ENCODE measurements at regions not wholly inside any gene's neighbourhood (a gene's known extent, or its start where the extent isn't known, plus 50 kb on each side); places are given as distances from the start of the nearest gene placed in this dataset.

DNA sequence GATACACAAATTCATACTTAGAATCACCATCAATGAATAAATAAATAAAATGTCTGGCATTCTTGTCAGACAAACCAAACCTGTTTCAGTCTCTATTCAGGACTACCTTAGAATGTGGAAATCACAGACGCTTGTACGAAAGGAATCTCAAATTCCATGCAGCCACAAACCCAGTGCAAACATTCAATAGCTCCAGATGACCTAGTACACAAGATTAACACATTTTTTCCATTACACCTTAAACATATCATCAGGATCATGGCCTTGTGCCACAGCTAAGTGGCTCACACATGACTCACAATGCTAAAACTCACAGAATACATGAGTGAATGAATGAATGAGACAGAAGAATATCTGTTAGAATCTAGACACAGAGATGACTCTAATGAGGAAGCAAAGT is 134.2 kb downstream of the PWWP3B start:
- no peaks in the 10 kb centered on the region for H3K9me3 ChIP-seq
- ATAC-seq (ENCODE audit: insufficient number of reproducible peaks, low FRiP score, low read depth) = no peak
- H3K4me3 ChIP-seq = no peak overlapping the region
- TF ChIP-seq, protein P1, sequence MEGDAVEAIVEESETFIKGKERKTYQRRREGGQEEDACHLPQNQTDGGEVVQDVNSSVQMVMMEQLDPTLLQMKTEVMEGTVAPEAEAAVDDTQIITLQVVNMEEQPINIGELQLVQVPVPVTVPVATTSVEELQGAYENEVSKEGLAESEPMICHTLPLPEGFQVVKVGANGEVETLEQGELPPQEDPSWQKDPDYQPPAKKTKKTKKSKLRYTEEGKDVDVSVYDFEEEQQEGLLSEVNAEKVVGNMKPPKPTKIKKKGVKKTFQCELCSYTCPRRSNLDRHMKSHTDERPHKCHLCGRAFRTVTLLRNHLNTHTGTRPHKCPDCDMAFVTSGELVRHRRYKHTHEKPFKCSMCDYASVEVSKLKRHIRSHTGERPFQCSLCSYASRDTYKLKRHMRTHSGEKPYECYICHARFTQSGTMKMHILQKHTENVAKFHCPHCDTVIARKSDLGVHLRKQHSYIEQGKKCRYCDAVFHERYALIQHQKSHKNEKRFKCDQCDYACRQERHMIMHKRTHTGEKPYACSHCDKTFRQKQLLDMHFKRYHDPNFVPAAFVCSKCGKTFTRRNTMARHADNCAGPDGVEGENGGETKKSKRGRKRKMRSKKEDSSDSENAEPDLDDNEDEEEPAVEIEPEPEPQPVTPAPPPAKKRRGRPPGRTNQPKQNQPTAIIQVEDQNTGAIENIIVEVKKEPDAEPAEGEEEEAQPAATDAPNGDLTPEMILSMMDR (IDR thresholded peaks at IDR 0.05) = no peak
- no peak for DNase-seq (ENCODE audit: low spot score)
- no peaks in the 10 kb centered on the region for H3K4me1 ChIP-seq (ENCODE audit: control insufficient read depth in 1 of 2, low read depth in 2 of 2)
- H3K27me3 ChIP-seq (replicated peaks; ENCODE audit: insufficient read depth) = no peaks in the 10 kb centered on the region
- H3K36me3 ChIP-seq = no peaks in the 10 kb centered on the region
- no peak overlapping the region for H3K27ac ChIP-seq

DNA sequence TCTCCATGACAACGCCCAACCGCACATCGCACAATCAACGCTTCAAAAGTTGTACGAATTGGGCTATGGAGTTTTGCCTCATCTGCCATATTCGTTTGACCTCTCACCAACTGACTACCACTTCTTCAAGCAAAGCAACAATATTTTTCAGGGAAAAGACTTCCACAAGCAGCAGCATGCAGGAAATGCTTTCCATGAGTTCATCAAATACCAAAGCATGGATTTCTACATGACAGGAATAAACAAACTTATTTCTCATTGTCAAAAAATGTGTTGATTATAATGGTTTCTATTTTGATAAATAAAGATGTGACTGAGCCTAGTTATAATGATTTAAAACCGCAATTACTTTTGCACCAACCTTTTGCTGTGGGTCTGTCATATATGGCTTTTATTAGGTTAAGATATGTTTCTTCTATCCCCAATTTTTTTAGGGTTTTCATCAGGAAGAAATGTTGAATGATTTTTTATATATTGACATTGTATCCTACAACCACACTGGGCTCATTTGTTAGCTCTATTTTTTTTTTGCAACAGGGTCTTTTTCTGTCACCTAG is 138.4 kb downstream of the PWWP3B start:
- no peak overlapping the region for H3K4me3 ChIP-seq
- no peak overlapping the region for H3K27ac ChIP-seq
- DNase-seq (ENCODE audit: low spot score) (no peak), ATAC-seq (ENCODE audit: insufficient number of reproducible peaks, low FRiP score, low read depth) (no peak)
- TF ChIP-seq, protein P1 (IDR thresholded peaks at IDR 0.05) = no peak
- H3K36me3 ChIP-seq = no peaks in the 10 kb centered on the region
- H3K9me3 ChIP-seq = no peaks in the 10 kb centered on the region
- no peaks in the 10 kb centered on the region for H3K27me3 ChIP-seq (replicated peaks; ENCODE audit: insufficient read depth)
- no peaks in the 10 kb centered on the region for H3K4me1 ChIP-seq (ENCODE audit: control insufficient read depth in 1 of 2, low read depth in 2 of 2)

DNA sequence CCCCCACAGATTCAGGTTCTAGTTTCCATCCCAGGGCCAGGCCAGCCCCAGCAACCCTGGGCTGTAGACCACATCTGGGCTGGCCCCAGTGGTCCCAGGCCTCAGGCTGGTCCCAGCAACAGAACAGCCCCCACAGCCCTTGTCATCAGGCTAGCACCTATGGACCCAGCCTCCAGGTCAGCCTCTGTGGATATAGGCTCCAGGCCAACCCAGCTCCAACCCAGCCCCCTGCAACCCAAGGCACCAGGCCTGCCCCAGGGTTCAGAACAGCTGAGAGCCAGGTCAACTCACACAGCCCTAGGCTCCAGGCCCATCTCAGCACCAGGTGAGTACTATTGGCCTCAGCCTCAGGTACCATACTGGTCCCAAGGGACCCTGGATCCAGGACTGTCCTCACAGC is 155.3 kb downstream of the PWWP3B start:
- no peaks in the 10 kb centered on the region for H3K9me3 ChIP-seq
- no peak for DNase-seq (ENCODE audit: low spot score)
- H3K4me3 ChIP-seq = no peak overlapping the region
- ATAC-seq (ENCODE audit: insufficient number of reproducible peaks, low FRiP score, low read depth) = no peak
- H3K27me3 ChIP-seq (replicated peaks; ENCODE audit: insufficient read depth) = no peaks in the 10 kb centered on the region
- TF ChIP-seq, protein P1 (IDR thresholded peaks at IDR 0.05) = no peak
- H3K27ac ChIP-seq = no peak overlapping the region
- H3K36me3 ChIP-seq = no peaks in the 10 kb centered on the region
- no peaks in the 10 kb centered on the region for H3K4me1 ChIP-seq (ENCODE audit: control insufficient read depth in 1 of 2, low read depth in 2 of 2)

DNA sequence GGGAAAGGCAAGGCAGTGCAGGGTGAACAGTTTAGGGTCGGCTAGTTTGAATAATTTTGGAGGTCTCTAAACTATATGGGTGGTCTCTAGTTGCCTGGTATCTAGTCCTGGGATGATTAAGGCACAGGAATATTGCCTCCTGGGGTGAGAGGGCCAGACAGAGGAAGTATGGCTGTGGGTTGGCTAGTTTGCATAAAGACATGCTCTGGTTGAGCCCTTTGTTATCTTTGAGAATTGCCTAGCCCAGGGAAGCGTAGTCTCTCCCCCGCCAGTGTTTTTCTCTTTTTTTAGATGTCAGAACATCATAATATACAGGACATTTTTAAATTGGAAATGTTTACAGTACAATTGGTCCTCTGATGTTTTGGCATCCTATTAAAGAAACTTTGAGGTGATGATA is 163.5 kb downstream of the PWWP3B start:
- Histone ChIP-seq H3K4me3 (no peak overlapping the region), H3K9me3 (no peaks in the 10 kb centered on the region), H3K27ac (no peak overlapping the region), H3K27me3 (replicated peaks; ENCODE audit: insufficient read depth) (no peaks in the 10 kb centered on the region), H3K36me3 (no peaks in the 10 kb centered on the region), H3K4me1 (ENCODE audit: control insufficient read depth in 1 of 2, low read depth in 2 of 2) (no peaks in the 10 kb centered on the region)
- ATAC-seq (ENCODE audit: insufficient number of reproducible peaks, low FRiP score, low read depth) = no peak
- DNase-seq (ENCODE audit: low spot score) = no peak
- TF ChIP-seq, protein P1 (IDR thresholded peaks at IDR 0.05) = no peak

DNA sequence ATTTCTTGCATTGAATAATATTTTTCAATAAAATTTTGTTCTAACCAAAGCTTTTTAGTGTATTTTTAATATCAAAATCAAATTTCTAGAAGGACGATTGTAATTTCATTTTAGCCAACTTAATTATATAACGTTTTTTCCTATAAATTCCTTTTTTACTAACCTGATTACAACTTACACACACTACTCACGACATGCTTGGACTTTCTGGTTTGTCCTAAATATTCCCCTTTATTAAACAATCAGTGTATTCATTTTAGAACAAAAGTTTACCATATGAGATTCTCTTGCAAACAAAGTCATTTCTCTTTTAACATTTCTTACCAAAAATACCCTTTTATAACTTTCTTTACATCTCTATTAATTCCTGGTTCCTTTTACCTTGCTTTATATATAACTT is 173.7 kb downstream of the PWWP3B start:
- H3K27ac ChIP-seq = no peak overlapping the region
- ATAC-seq (ENCODE audit: insufficient number of reproducible peaks, low FRiP score, low read depth) (no peak), DNase-seq (ENCODE audit: low spot score) (no peak)
- H3K36me3 ChIP-seq = no peaks in the 10 kb centered on the region
- no peaks in the 10 kb centered on the region for H3K4me1 ChIP-seq (ENCODE audit: control insufficient read depth in 1 of 2, low read depth in 2 of 2)
- TF ChIP-seq, protein P1 (IDR thresholded peaks at IDR 0.05) = no peak
- H3K4me3 ChIP-seq = no peak overlapping the region
- H3K9me3 ChIP-seq = no peaks in the 10 kb centered on the region
- no peaks in the 10 kb centered on the region for H3K27me3 ChIP-seq (replicated peaks; ENCODE audit: insufficient read depth)

Measured in thoracic aorta (tissue), 2 donors.